ENCODE measurements at regions not wholly inside any gene's neighbourhood (a gene's known extent, or its start where the extent isn't known, plus 50 kb on each side); places are given as distances from the start of the nearest gene placed in this dataset.
A peak's percentile ranks its signal among the peaks of the same experiment; 100 is the strongest.

DNA sequence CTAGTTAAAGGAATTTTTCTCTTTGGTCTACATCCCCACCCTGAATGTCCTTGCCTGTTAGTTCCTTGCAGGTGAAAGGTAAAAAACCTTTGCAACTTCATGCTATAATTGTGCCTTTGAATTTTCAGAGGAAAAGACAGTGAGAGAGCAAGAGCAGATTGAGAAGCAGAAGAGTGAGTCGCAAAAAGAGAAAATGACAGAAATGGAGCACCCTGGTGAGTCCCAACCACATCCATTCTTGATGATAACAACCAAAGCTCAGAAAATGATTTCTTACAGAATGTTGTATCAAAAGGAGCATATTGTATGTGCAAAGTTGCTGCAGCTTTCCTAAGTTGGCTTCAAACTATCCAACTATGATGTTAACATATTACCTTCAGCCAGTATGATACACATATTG lies 165.2 kb upstream of the CENPW start (continued):
- TF ChIP-seq, protein P1, sequence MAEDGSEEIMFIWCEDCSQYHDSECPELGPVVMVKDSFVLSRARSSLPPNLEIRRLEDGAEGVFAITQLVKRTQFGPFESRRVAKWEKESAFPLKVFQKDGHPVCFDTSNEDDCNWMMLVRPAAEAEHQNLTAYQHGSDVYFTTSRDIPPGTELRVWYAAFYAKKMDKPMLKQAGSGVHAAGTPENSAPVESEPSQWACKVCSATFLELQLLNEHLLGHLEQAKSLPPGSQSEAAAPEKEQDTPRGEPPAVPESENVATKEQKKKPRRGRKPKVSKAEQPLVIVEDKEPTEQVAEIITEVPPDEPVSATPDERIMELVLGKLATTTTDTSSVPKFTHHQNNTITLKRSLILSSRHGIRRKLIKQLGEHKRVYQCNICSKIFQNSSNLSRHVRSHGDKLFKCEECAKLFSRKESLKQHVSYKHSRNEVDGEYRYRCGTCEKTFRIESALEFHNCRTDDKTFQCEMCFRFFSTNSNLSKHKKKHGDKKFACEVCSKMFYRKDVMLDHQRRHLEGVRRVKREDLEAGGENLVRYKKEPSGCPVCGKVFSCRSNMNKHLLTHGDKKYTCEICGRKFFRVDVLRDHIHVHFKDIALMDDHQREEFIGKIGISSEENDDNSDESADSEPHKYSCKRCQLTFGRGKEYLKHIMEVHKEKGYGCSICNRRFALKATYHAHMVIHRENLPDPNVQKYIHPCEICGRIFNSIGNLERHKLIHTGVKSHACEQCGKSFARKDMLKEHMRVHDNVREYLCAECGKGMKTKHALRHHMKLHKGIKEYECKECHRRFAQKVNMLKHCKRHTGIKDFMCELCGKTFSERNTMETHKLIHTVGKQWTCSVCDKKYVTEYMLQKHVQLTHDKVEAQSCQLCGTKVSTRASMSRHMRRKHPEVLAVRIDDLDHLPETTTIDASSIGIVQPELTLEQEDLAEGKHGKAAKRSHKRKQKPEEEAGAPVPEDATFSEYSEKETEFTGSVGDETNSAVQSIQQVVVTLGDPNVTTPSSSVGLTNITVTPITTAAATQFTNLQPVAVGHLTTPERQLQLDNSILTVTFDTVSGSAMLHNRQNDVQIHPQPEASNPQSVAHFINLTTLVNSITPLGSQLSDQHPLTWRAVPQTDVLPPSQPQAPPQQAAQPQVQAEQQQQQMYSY (CRISPR knock-in tag; IDR thresholded peaks at IDR 0.05) = no peak
- TF ChIP-seq, protein P2, sequence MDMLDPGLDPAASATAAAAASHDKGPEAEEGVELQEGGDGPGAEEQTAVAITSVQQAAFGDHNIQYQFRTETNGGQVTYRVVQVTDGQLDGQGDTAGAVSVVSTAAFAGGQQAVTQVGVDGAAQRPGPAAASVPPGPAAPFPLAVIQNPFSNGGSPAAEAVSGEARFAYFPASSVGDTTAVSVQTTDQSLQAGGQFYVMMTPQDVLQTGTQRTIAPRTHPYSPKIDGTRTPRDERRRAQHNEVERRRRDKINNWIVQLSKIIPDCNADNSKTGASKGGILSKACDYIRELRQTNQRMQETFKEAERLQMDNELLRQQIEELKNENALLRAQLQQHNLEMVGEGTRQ (CRISPR knock-in tag; IDR thresholded peaks at IDR 0.05) = no peak
- TF ChIP-seq NR2C2 (CRISPR knock-in tag; IDR thresholded peaks at IDR 0.05) = no peak

DNA sequence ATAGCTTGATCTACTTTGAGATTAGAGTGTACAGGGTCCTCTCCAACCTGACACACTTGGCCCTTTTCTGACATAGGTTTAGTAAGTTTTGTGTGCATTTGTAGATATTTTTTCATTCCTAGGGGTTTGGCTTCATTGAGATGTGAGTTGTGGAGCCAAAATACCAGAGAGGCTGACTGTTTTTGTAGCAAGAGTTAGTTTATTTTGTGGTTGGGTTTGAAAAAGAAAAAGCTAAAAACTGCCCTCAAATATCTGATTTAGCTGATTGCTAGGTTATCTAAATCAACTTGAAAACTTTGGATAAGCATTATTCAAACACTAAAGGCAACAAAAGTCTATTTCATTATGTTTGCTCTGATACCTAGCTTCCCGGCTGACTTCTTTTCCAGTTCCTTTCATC lies 164.7 kb upstream of the CENPW start:
- TF ChIP-seq GTF2I (CRISPR knock-in tag; conservative IDR thresholded peaks at IDR 0.05) (no peak), CREB1 (CRISPR knock-in tag; IDR thresholded peaks at IDR 0.05) (no peak)
- H3K9me3 Mint-ChIP-seq = no peaks in the 10 kb centered on the region
- H3K4me3 Mint-ChIP-seq = no peak overlapping the region
- H3K27me3 Mint-ChIP-seq (ENCODE audit: low read depth) = no peaks in the 10 kb centered on the region
- DNase-seq (ENCODE audit: low spot score) (no peak), ATAC-seq (no peak)
- no peaks in the 10 kb centered on the region for H3K36me3 Mint-ChIP-seq
- no peak overlapping the region for H3K27ac Mint-ChIP-seq
- ChIA-PET CTCF (no interaction called here), POLR2A (interaction anchor here (1.0 kb wide), 1 partner anchor 165 kb away, joined by 3 read pairs; the partner anchor contains the start of gene CENPW)
- peaks cover 22% of the 10 kb centered on the region for H3K4me1 Mint-ChIP-seq

DNA sequence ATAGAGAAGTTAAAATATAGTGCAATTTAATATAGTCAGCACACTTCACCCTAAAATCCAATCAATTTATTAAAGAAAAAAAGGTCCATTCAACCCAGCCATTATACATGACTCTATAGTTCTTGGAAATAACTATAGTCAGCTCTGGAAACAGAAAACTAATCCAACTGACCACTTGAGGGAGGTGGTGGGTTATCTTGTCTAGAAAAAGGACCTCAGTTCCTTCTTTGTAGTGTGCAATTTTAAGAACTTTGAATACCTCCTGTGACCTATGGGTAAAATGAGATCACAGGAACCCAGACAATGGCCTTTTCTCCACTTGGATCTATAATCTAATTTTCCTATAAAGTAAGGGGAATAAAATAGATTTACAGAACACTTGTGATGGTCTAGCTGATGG lies 163.6 kb upstream of the CENPW start:
- Mint-ChIP-seq H3K27ac (no peak overlapping the region), H3K4me1 (peaks cover 22% of the 10 kb centered on the region), H3K36me3 (no peaks in the 10 kb centered on the region), H3K9me3 (no peaks in the 10 kb centered on the region), H3K4me3 (no peak overlapping the region), H3K27me3 (ENCODE audit: low read depth) (no peaks in the 10 kb centered on the region)
- CTCF ChIA-PET = interaction anchor here (1.0 to 2.6 kb wide), 8 partner anchors 9 to 944 kb away, joined by 3 to 8 read pairs (median 3); partner anchors contain the start of gene CENPW
- DNase-seq (ENCODE audit: low spot score) (no peak), ATAC-seq (peak; percentile 76)
- POLR2A ChIA-PET = interaction anchor here (0.5 kb wide), 1 partner anchor 563 kb away, joined by 3 read pairs; no protein-coding TSS in a partner anchor
- TF ChIP-seq ZNF138 (CRISPR knock-in tag; conservative IDR thresholded peaks at IDR 0.05) (no peak), ESRRA (CRISPR knock-in tag; IDR thresholded peaks at IDR 0.05; ENCODE audit: borderline replicate concordance) (no peak), FOXJ3 (CRISPR knock-in tag; IDR thresholded peaks at IDR 0.05; ENCODE audit: borderline replicate concordance) (no peak), SP1 (CRISPR knock-in tag; conservative IDR thresholded peaks at IDR 0.05) (no peak), ZNF671 (CRISPR knock-in tag; IDR thresholded peaks at IDR 0.05) (no peak), ZNF121 (CRISPR knock-in tag; IDR thresholded peaks at IDR 0.05) (no peak), ZNF219 (CRISPR knock-in tag; IDR thresholded peaks at IDR 0.05; ENCODE audit: borderline replicate concordance) (no peak), IRF2 (CRISPR knock-in tag; IDR thresholded peaks at IDR 0.05; ENCODE audit: borderline replicate concordance, low read depth) (no peak), NFE2L1 (CRISPR knock-in tag; IDR thresholded peaks at IDR 0.05) (no peak), RELA (CRISPR knock-in tag; IDR thresholded peaks at IDR 0.05; ENCODE audit: borderline replicate concordance) (no peak)
- TF ChIP-seq, protein P3, sequence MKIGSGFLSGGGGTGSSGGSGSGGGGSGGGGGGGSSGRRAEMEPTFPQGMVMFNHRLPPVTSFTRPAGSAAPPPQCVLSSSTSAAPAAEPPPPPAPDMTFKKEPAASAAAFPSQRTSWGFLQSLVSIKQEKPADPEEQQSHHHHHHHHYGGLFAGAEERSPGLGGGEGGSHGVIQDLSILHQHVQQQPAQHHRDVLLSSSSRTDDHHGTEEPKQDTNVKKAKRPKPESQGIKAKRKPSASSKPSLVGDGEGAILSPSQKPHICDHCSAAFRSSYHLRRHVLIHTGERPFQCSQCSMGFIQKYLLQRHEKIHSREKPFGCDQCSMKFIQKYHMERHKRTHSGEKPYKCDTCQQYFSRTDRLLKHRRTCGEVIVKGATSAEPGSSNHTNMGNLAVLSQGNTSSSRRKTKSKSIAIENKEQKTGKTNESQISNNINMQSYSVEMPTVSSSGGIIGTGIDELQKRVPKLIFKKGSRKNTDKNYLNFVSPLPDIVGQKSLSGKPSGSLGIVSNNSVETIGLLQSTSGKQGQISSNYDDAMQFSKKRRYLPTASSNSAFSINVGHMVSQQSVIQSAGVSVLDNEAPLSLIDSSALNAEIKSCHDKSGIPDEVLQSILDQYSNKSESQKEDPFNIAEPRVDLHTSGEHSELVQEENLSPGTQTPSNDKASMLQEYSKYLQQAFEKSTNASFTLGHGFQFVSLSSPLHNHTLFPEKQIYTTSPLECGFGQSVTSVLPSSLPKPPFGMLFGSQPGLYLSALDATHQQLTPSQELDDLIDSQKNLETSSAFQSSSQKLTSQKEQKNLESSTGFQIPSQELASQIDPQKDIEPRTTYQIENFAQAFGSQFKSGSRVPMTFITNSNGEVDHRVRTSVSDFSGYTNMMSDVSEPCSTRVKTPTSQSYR (CRISPR knock-in tag; IDR thresholded peaks at IDR 0.05) = no peak
- TF ChIP-seq, protein P4, sequence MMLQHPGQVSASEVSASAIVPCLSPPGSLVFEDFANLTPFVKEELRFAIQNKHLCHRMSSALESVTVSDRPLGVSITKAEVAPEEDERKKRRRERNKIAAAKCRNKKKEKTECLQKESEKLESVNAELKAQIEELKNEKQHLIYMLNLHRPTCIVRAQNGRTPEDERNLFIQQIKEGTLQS (CRISPR knock-in tag; conservative IDR thresholded peaks at IDR 0.05) = no peak
- TF ChIP-seq, protein P5, sequence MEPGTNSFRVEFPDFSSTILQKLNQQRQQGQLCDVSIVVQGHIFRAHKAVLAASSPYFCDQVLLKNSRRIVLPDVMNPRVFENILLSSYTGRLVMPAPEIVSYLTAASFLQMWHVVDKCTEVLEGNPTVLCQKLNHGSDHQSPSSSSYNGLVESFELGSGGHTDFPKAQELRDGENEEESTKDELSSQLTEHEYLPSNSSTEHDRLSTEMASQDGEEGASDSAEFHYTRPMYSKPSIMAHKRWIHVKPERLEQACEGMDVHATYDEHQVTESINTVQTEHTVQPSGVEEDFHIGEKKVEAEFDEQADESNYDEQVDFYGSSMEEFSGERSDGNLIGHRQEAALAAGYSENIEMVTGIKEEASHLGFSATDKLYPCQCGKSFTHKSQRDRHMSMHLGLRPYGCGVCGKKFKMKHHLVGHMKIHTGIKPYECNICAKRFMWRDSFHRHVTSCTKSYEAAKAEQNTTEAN (CRISPR knock-in tag; IDR thresholded peaks at IDR 0.05) = no peak
- TF ChIP-seq, protein P2 (CRISPR knock-in tag; IDR thresholded peaks at IDR 0.05) = no peak
- TF ChIP-seq, protein P6, sequence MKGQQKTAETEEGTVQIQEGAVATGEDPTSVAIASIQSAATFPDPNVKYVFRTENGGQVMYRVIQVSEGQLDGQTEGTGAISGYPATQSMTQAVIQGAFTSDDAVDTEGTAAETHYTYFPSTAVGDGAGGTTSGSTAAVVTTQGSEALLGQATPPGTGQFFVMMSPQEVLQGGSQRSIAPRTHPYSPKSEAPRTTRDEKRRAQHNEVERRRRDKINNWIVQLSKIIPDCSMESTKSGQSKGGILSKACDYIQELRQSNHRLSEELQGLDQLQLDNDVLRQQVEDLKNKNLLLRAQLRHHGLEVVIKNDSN (CRISPR knock-in tag; IDR thresholded peaks at IDR 0.05) = no peak
- TF ChIP-seq, protein P7, sequence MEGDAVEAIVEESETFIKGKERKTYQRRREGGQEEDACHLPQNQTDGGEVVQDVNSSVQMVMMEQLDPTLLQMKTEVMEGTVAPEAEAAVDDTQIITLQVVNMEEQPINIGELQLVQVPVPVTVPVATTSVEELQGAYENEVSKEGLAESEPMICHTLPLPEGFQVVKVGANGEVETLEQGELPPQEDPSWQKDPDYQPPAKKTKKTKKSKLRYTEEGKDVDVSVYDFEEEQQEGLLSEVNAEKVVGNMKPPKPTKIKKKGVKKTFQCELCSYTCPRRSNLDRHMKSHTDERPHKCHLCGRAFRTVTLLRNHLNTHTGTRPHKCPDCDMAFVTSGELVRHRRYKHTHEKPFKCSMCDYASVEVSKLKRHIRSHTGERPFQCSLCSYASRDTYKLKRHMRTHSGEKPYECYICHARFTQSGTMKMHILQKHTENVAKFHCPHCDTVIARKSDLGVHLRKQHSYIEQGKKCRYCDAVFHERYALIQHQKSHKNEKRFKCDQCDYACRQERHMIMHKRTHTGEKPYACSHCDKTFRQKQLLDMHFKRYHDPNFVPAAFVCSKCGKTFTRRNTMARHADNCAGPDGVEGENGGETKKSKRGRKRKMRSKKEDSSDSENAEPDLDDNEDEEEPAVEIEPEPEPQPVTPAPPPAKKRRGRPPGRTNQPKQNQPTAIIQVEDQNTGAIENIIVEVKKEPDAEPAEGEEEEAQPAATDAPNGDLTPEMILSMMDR (IDR thresholded peaks at IDR 0.05) = no peak
- TF ChIP-seq, protein P8, sequence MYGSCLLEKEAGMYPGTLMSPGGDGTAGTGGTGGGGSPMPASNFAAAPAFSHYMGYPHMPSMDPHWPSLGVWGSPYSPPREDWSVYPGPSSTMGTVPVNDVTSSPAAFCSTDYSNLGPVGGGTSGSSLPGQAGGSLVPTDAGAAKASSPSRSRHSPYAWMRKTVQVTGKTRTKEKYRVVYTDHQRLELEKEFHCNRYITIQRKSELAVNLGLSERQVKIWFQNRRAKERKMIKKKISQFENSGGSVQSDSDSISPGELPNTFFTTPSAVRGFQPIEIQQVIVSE (CRISPR knock-in tag; IDR thresholded peaks at IDR 0.05; ENCODE audit: borderline replicate concordance) = no peak

Measured in WTC11 (cell line).